ENCODE measurements at regions not wholly inside any gene's neighbourhood (a gene's known extent, or its start where the extent isn't known, plus 50 kb on each side); places are given as distances from the start of the nearest gene placed in this dataset.

DNA sequence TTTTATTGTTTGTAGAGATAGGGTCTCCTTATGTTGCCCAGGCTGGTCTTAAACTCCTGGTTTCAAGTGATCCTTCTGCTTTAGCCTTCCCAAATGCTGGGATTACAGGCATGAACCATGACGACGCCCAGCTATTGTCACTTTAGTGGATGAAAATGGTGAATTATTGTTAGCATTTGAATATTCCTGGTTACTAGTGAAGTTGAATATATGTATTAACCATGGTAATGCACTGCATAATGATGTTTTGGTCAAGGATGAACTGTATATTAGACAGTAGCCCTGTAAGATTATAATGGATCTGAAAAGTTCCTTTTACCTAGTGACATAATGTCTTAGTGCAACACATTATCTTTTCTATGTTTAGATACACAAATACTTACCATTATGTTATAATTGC, 50.4 kb upstream of the KCNAB1 start:
- no peak overlapping the region for H3K4me3 Mint-ChIP-seq
- TF ChIP-seq ZNF114 (CRISPR knock-in tag; IDR thresholded peaks at IDR 0.05) (no peak), POLR2AphosphoS5 (IDR thresholded peaks at IDR 0.05; ENCODE audit: low read depth) (no peak), JUNB (IDR thresholded peaks at IDR 0.05; ENCODE audit: unreplicated experiment) (no peak), EZH2phosphoT487 (IDR thresholded peaks at IDR 0.05; ENCODE audit: unreplicated experiment) (no peak), CREB1 (CRISPR knock-in tag; IDR thresholded peaks at IDR 0.05; ENCODE audit: low read depth) (no peak), STAT1 (IDR thresholded peaks at IDR 0.05; ENCODE audit: unreplicated experiment) (no peak), CTCF (conservative IDR thresholded peaks at IDR 0.05; ENCODE audit: low read depth in 2 of 2) (no peak), ZNF331 (CRISPR knock-in tag; IDR thresholded peaks at IDR 0.05; ENCODE audit: low read depth) (no peak)
- no peak for ATAC-seq

More for the DNA sequence above, 50.4 kb upstream of the KCNAB1 start:
- Histone ChIP-seq H3K36me3 (ENCODE audit: insufficient read depth) (no peaks in the 10 kb centered on the region), H3K9me2 (ENCODE audit: insufficient read depth) (no peaks in the 10 kb centered on the region), H4K20me1 (replicated peaks; ENCODE audit: insufficient read depth) (no peaks in the 10 kb centered on the region), H3K4me3 (no peak overlapping the region), H3F3A (replicated peaks; ENCODE audit: low read depth) (no peaks in the 10 kb centered on the region), H2AFZ (no peak overlapping the region), H3K27ac (ENCODE audit: low read depth) (no peak overlapping the region), H3K4me1 (ENCODE audit: insufficient read depth) (no peaks in the 10 kb centered on the region), H3K79me2 (replicated peaks; ENCODE audit: insufficient read depth) (no peaks in the 10 kb centered on the region), H3K27me3 (ENCODE audit: insufficient read depth) (no peaks in the 10 kb centered on the region), H3K4me2 (no peak overlapping the region)
- Mint-ChIP-seq H3K27me3 (ENCODE audit: insufficient read depth, low read depth, poor library complexity) (peaks cover 9% of the 10 kb centered on the region), H3K9me3 (peaks cover 7% of the 10 kb centered on the region; the same call in 1 of the 3 replicates), H3K4me1 (no peaks in the 10 kb centered on the region), H3K27ac (no peak overlapping the region), H3K36me3 (ENCODE audit: low read depth) (no peaks in the 10 kb centered on the region; the same call in 2 of the 3 replicates)
- DNase-seq (ENCODE audit: low spot score): no peak
